GM10248 (cell line): ENCODE measurements at regions not wholly inside any gene's neighbourhood (a gene's known extent, or its start where the extent isn't known, plus 50 kb on each side); places are given as distances from the start of the nearest gene placed in this dataset.

Experiments used
- CTCF ChIA-PET: fragments of 300-600 bp; sonication (Branson Sonifier 250); formaldehyde crosslinking; extraction: SDS; loops from one replicate; lab custom pipeline; 2021; ENCODE audit warnings: antibody characterized with exemption; lab: Yijun Ruan, JAX
- POLR2A ChIA-PET: fragments of 350-650 bp; sonication (Branson Sonifier 250); formaldehyde crosslinking; extraction: SDS; loops from one replicate; lab custom pipeline; 2020; ENCODE audit warnings: antibody characterized with exemption; lab: Yijun Ruan, JAX
- DNase-seq: peaks from one replicate; pipeline ENCODE4 v3.0.0; 2012; ENCODE audit errors: extremely low spot score
- CTCF ChIP-seq: IDR thresholded peaks from 2 replicates; pipeline ENCODE4 v1.5.1; 2012; ENCODE audit warnings: mild to moderate bottlenecking, low read depth; ENCODE audit errors: extremely low read depth, missing control alignments, control extremely low read depth

GRCh38 chr11:10925149-10925926, 67.5 kb upstream of the ZBED5 start:
- ChIA-PET POLR2A (no interaction called here), CTCF (interaction anchor here (0.7 to 4.2 kb wide), 10 partner anchors 8 to 133 kb away, joined by 3 to 29 read pairs (median 4); partner anchors contain the start of gene EIF4G2)
- DNase-seq, result no peak
- no peak for TF ChIP-seq CTCF

- CTCF ChIA-PET, result interaction anchor here (1.2 to 4.2 kb wide), 8 partner anchors 11 to 864 kb away, joined by 3 to 29 read pairs (median 6); partner anchors contain the start of gene EIF4G2
- DNase-seq, result no peak
- no peak for TF ChIP-seq CTCF
- POLR2A ChIA-PET, result interaction anchor here (0.7 kb wide), 1 partner anchor 1176 kb away, joined by 3 read pairs; no protein-coding TSS in a partner anchor
Observed at GRCh38 chr11:10923882-10924281, 66.0 kb upstream of the ZBED5 start.

- ChIA-PET POLR2A (no interaction called here), CTCF (interaction anchor here (0.5 to 4.2 kb wide), 6 partner anchors 12 to 865 kb away, joined by 3 to 29 read pairs (median 4); no protein-coding TSS in a partner anchor)
- TF ChIP-seq CTCF, result no peak
- no peak for DNase-seq
Observed at GRCh38 chr11:10922892-10923291, 65.0 kb upstream of the ZBED5 start.

GRCh38 chr11:10920875-10921274, 63.0 kb upstream of the ZBED5 start:
- ChIA-PET POLR2A (no interaction called here), CTCF (interaction anchor here (1.0 to 2.4 kb wide), 6 partner anchors 10 to 107 kb away, joined by 3 to 8 read pairs (median 4); no protein-coding TSS in a partner anchor)
- TF ChIP-seq CTCF, result no peak

GRCh38 chr11:10920205-10920604, 62.4 kb upstream of the ZBED5 start:
- ChIA-PET CTCF (interaction anchor here (1.0 to 2.4 kb wide), 6 partner anchors 14 to 116 kb away, joined by 3 to 8 read pairs (median 4); no protein-coding TSS in a partner anchor), POLR2A (no interaction called here)
- no peak for DNase-seq
- TF ChIP-seq CTCF, result no peak

More at GRCh38 chr11:10920875-10921274, 63.0 kb upstream of the ZBED5 start:
- DNase-seq, result no peak

GRCh38 chr11:10918698-10919097, 60.8 kb upstream of the ZBED5 start:
- DNase-seq, result no peak
- no peak for TF ChIP-seq CTCF
- CTCF ChIA-PET, result no interaction called here
- POLR2A ChIA-PET, result no interaction called here
